GM13977 (cell line): ENCODE measurements at regions not wholly inside any gene's neighbourhood (a gene's known extent, or its start where the extent isn't known, plus 50 kb on each side); places are given as distances from the start of the nearest gene placed in this dataset.

Source experiments
- DNase-seq: peaks from one replicate; pipeline ENCODE4 v3.0.0; 2012; ENCODE audit warnings: low spot score
- CTCF ChIP-seq: IDR thresholded peaks from 2 replicates; pipeline ENCODE4 v1.5.1; 2012; ENCODE audit warnings: mild to moderate bottlenecking, control low read depth; ENCODE audit not compliant: insufficient read depth; ENCODE audit errors: extremely low read depth, missing control alignments
- in situ Hi-C: fragments of 300-500 bp; cut with MboI; formaldehyde crosslinking; loops from one replicate; pipeline ENCODE4 v1.12.0; 2022; ENCODE audit warnings: low sequenced_read_pairs, low pct_unique_long_range_greater_than_20kb, mixed read lengths, inconsistent platforms; ENCODE audit not compliant: unreplicated experiment

DNA sequence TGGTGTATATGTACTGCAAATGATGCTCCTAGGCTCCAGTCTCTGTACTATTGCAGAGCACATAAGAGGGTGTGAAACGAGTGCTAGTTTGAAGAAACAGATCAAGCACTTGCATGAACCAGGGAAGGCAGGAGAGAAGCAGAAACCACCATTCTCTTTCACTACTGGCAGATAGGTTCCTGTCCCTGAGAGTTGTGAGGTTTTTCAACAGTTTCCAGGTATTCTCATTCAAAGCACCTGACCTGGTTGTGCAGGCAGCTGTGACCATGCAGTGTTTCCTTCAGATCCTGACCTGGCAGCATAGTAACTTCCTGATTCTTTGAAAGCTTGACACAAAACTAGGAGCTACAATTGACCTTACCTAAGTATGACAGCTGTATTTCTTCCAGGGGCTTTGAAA lies 164.9 kb downstream of the UFM1 start:
- no peak for DNase-seq
- in situ Hi-C loops, result no loop called here
- no peak for TF ChIP-seq CTCF

DNA sequence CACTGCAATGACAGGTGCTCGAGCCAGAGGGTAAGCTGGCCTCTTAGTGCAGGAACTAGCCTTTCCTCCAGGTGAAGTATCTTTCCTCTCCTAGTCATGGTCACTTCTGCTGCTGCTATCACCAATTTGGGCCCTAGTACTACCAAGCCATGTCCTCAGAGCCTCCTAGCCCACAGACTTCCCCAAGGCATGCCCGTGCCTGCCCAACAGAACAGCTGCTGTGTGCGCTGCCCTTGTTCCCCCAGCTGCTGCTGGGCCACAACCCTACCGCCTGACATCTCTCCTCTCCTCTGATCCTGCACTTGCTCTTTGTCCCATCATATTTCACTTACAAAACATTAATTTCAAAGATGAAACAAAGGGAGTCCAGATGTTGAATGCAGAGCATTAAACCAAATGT lies 168.5 kb upstream of the FREM2 start:
- no peak for DNase-seq
- in situ Hi-C loops, result no loop called here
- TF ChIP-seq CTCF, result no peak

DNA sequence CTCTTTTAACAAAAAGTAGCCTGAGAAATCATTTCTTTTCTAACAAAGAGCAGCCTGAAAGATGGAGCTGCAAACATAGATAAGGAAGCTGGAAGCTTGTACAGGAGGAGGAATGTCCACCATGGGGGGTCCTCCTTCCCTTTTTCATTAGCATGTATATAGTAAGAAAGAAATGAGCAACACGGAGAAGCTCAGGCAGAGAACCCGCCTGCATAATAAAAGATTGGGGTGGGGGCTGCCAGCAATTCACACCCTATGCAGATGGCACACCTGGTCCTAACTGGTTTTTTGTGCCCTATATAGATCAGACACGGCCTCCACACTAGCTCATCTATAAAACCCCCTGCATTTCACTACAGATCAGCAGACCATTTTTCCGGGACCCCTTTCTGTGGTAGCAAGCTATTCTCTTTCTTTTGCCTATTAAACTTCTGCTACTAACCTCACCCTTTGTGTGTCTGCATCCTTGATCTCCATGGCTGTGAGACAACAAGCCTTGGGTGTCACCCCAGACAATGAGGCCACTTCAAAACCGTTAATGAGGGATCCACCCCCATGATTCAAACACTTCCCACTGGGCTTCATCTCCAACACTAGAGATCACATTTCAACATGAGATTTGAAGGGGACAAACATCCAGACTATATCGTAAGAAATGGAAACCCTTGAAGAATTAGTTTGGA lies 167.5 kb upstream of the FREM2 start:
- DNase-seq, result no peak
- in situ Hi-C loops, result no loop called here
- no peak for TF ChIP-seq CTCF

DNA sequence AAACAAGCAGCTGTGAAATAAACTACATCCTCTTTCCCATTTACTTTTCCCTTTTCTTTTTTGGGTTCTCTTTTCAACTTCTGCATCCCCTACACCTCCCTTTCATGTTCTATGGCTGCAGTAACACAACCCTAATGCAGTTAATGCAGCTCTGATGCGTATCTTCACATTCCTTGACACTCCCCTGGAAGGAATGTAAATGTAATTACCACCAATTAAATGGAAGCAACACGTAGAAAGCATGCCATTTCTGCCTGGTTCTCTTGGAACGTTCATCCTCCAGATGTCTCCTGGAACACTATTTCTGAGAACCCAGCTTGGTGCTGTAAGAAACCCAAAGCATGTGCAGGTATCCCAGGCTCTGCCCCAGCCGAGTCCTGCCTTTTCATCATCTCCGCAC lies 166.8 kb upstream of the FREM2 start:
- in situ Hi-C loops, result no loop called here
- no peak for DNase-seq
- no peak for TF ChIP-seq CTCF

DNA sequence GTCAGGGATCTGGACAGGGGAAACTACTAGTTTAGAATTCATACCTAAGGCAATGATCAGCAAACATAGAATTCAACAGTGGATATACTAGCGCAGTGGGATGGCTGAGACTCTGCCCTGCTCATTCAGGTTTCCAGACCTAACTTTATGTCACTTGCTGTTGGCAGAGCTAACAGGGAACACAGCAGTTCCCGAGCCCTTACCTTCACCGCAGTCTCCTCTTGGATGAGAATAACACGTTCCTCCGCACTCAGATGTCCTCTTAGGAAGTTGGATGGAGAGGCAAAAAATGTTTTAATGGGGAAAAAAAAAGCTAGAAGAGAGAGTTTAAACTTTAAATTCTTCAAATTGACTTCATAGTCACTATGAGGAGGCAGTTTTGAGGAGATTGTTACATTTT lies 159.7 kb upstream of the FREM2 start:
- in situ Hi-C loops, result no loop called here
- DNase-seq, result no peak
- no peak for TF ChIP-seq CTCF

GRCh38 chr13:38528986-38529385 lies 157.9 kb upstream of the FREM2 start:
- TF ChIP-seq CTCF, result no peak
- in situ Hi-C loops, result no loop called here

More at GRCh38 chr13:38528986-38529385, 157.9 kb upstream of the FREM2 start:
- DNase-seq, result no peak
